ENCODE measurements at regions not wholly inside any gene's neighbourhood (a gene's known extent, or its start where the extent isn't known, plus 50 kb on each side); places are given as distances from the start of the nearest gene placed in this dataset.

GRCh38 chr14:30369502-30370180 lies 189.3 kb upstream of the G2E3 start:
- no peaks in the 10 kb centered on the region for H3K27me3 ChIP-seq (ENCODE audit: control insufficient read depth, insufficient read depth, low read length)
- no peaks in the 10 kb centered on the region for H3K4me1 ChIP-seq (ENCODE audit: control insufficient read depth in 2 of 3, insufficient read depth in 2 of 3, low read depth in 1 of 3, low read length in 3 of 3)
- no peak for DNase-seq
- H3K9me3 ChIP-seq (ENCODE audit: control insufficient read depth in 2 of 3, insufficient read depth in 1 of 3, low read length in 3 of 3): no peaks in the 10 kb centered on the region
- no peak for FAIRE-seq
- no peaks in the 10 kb centered on the region for H3K36me3 ChIP-seq (ENCODE audit: control insufficient read depth in 2 of 3, insufficient read depth in 3 of 3, low read length in 3 of 3)
- intact Hi-C loops (cut with DNase I): no loop called here
- H3K9ac ChIP-seq (ENCODE audit: low read length in 3 of 3): no peak overlapping the region
- no peak for TF ChIP-seq CTCF (IDR thresholded peaks at IDR 0.05; ENCODE audit: borderline replicate concordance, extremely low read depth, insufficient read depth)
- H3K4me3 ChIP-seq (ENCODE audit: low read length in 3 of 3): no peak overlapping the region
- no peak overlapping the region for H3K27ac ChIP-seq (ENCODE audit: low read depth in 2 of 2, low read length in 2 of 2)

GRCh38 chr14:30373053-30373452 lies 185.9 kb upstream of the G2E3 start:
- DNase-seq: no peak
- FAIRE-seq: no peak

GRCh38 chr14:30373526-30373925 lies 185.4 kb upstream of the G2E3 start:
- intact Hi-C loops (cut with DNase I): no loop called here
- no peaks in the 10 kb centered on the region for H3K36me3 ChIP-seq (ENCODE audit: control insufficient read depth in 2 of 3, insufficient read depth in 3 of 3, low read length in 3 of 3)
- H3K4me1 ChIP-seq (ENCODE audit: control insufficient read depth in 2 of 3, insufficient read depth in 2 of 3, low read depth in 1 of 3, low read length in 3 of 3): no peaks in the 10 kb centered on the region
- no peak overlapping the region for H3K27ac ChIP-seq (ENCODE audit: low read depth in 2 of 2, low read length in 2 of 2)
- H3K9ac ChIP-seq (ENCODE audit: low read length in 3 of 3): no peak overlapping the region
- no peak for TF ChIP-seq CTCF (IDR thresholded peaks at IDR 0.05; ENCODE audit: borderline replicate concordance, extremely low read depth, insufficient read depth)
- no peak overlapping the region for H3K4me3 ChIP-seq (ENCODE audit: low read length in 3 of 3)
- DNase-seq: no peak
- H3K9me3 ChIP-seq (ENCODE audit: control insufficient read depth in 2 of 3, insufficient read depth in 1 of 3, low read length in 3 of 3): no peaks in the 10 kb centered on the region
- H3K27me3 ChIP-seq (ENCODE audit: control insufficient read depth, insufficient read depth, low read length): no peaks in the 10 kb centered on the region
- FAIRE-seq: no peak

More at GRCh38 chr14:30373053-30373452, 185.9 kb upstream of the G2E3 start:
- Histone ChIP-seq H3K36me3 (ENCODE audit: control insufficient read depth in 2 of 3, insufficient read depth in 3 of 3, low read length in 3 of 3) (no peaks in the 10 kb centered on the region), H3K9me3 (ENCODE audit: control insufficient read depth in 2 of 3, insufficient read depth in 1 of 3, low read length in 3 of 3) (no peaks in the 10 kb centered on the region), H3K4me3 (ENCODE audit: low read length in 3 of 3) (no peak overlapping the region), H3K27ac (ENCODE audit: low read depth in 2 of 2, low read length in 2 of 2) (no peak overlapping the region), H3K4me1 (ENCODE audit: control insufficient read depth in 2 of 3, insufficient read depth in 2 of 3, low read depth in 1 of 3, low read length in 3 of 3) (no peaks in the 10 kb centered on the region), H3K9ac (ENCODE audit: low read length in 3 of 3) (no peak overlapping the region), H3K27me3 (ENCODE audit: control insufficient read depth, insufficient read depth, low read length) (no peaks in the 10 kb centered on the region)
- no peak for TF ChIP-seq CTCF (IDR thresholded peaks at IDR 0.05; ENCODE audit: borderline replicate concordance, extremely low read depth, insufficient read depth)
- intact Hi-C loops (cut with DNase I): no loop called here
